NCI-H146 treated with DMSO at 0.1 percent for 48 hours (cell line): ENCODE measurements at regions not wholly inside any gene's neighbourhood (a gene's known extent, or its start where the extent isn't known, plus 50 kb on each side); places are given as distances from the start of the nearest gene placed in this dataset.

ENCODE experiments used
- DNase-seq: peaks from one replicate; lab custom pipeline; 2025; ENCODE audit not compliant: unreplicated experiment; lab: John Stamatoyannopoulos, UW

DNA sequence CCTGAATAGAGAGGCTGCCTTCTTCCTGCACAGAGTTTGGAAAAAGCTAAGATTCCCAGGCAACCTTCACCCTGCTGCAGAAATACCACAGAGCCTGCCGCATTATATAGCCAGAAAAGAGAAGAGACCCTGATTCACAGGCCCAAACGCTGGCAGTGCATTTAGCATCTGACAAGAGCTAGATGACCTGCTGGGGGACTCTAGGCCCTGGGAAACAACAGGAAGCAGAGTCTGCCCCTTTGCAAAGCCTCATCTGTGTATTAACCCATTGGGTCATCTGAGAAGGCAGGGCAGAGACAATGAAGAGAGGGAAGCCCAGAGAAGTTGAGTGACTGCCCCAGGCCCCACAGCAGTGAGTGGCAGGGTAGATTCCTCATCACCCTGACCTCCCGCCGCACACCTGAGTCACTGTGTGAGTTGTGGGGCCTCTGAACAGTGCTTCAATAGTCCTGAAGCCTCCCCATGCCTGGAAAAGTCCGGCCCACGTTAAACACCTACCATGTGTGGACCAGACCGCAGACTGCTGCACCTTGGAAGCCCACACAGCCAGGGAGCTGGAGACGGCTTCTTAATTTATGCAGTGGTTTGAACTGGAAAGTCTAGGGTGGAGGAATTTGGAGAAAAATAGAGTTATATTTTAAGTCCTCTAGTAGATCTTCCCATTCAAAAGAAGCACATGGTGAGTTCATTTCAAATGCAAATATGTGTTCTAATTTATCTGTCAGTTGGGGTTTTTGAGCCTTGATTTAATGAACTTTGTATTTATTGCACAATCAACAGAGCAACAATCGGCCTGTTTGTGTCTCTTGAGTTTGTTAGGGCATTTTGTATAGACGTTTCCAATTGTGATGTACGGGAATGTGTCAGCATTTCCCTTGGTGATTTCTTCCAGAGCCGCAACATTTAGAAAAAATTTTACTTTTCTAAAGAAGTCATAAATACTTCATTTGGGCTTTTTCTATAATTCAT is 80.4 kb upstream of the GPR26 start:
- DNase-seq, result no peak

DNA sequence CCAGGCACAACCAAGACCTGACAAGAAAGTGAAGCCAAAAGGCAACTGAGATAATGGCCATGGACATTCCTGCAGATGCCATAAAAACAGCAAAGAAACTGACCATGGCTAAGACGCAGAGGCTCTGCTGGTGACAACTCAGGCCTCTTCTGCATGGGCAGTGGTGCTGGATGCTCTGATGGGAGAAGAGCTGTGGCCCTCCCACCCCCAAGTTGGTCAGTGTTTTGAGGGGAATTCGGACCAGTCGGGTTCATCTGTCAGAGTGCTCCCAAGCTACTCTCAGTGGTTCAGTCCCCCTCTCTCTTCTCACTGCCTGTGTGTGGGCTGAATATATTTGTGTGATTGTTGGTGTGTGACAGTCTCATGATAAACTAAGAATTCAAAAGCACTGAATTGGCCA is 79.0 kb upstream of the GPR26 start:
- DNase-seq, result no peak

DNA sequence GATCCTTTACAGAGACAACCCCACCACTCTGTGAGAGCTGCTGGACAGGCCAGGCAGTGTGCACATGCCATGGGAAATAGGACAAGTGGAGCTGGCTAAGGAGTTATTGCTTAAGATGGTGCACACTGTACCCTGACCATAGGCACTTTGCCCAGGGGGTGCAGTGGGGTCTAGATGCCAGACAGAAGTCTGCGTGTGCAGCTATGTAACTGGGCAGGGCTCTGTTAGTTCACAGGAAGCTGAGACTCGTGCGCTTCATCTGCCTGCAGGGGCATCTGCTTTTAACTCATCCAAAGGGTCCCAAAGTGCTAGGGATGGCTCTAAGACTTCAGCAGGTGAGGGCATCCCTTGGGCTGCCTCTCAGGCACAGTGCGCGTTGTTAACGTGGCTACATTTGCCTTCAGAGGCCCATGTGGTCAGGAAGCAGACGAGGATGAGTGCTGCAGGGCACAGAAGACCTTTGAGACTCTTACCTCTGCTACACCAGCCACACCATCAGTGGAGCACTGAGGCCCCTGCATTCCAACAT is 77.7 kb upstream of the GPR26 start:
- DNase-seq, result no peak

DNA sequence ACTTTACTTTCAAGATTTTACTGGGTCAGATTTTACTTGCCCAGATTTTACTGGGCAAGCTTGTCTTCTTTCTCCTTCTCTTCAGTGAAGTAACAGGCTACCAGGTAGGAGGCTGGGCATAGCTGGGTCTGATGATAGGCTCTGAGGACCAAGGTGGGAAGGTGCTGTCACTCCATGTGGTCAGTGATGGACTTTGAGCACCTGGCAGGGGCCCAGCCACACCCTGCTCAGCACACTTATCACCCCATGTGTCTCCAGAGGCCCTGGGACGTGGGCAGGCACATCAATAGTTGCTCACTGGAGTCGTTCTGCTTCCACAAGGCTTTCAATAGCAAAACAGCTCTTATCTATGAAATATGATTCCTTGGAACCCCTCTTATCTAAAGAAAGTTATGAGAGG is 70.5 kb upstream of the GPR26 start:
- DNase-seq, result no peak

DNA sequence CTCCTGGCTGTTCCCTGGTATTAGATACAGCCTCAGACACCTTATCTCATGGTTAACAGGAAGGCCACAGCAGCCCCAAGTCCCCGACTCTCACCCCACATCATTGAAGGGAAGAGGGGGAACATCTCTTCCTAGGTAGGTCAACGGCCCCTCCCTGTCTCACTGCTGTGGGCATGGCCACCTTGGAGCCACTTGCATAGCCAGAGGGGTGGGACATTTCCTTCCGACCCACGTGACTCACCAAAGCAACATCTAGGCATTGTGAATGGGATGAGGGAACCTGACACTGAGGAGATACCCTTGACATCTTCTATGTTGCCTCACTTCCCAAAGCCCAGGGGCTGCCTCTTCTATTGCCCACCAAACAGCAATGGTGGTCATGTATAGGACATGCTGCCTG is 68.5 kb upstream of the GPR26 start:
- DNase-seq, result no peak

DNA sequence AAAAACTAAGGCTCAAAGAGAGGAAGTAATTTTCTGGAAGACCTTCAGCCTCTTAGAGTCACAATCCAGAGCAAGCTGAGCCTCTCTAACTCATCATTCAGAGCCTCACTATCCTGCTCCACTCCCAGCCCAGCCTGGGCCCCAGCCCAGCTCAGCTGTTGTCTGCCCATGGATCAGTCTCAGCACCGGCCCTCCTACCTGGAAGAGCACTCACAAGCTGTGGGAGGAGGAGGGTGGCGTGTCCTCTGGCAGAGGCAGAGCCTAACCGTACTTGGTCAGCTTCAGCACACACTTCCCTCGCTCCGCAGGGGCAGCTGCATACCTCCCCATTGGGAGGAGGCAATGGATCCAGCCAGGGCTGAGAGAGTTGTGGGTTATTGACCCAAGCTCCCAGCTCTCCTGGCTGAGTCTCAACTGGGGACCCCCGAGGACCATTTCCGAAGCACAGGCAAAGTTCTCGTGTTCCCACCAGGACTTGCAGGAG is 66.7 kb upstream of the GPR26 start:
- no peak for DNase-seq

DNA sequence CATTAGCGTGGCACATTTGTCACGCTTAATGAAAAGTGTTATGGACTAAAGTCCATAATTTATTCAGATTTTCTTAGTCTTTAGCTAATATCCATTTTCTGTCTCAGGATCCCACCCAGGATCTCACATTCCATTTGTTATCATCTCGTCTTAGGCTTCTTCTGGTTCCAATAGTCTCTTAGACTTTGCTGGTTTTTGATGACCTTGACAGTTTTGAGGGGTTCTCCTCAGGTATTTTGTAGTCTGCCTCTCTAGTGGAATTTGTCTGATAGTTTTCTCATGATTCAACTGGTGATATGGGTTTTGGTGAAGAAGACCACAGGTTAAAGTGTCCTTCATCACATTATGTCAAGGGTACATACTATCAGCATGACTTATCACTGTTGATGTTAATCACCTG is 66.0 kb upstream of the GPR26 start:
- DNase-seq, result no peak

DNA sequence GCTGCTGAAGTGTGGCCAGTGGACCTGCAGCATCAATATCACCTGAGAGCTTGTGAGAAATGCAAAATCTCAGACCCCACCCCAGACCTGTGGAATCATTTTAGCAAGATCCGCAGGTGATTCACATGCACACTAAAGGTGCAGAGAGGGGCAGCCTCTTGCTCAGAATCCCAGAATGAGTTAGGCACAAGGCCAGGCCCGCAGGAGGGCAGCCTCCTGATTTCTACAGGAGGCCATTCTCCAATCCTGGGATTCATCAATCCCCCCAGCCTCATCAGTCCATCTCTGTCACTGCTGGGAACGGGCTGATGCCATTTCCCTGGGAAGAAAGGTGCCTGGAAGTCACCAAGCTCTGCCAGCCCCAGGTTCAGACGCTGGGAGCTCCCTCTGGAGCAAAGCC is 63.0 kb upstream of the GPR26 start:
- DNase-seq, result no peak

DNA sequence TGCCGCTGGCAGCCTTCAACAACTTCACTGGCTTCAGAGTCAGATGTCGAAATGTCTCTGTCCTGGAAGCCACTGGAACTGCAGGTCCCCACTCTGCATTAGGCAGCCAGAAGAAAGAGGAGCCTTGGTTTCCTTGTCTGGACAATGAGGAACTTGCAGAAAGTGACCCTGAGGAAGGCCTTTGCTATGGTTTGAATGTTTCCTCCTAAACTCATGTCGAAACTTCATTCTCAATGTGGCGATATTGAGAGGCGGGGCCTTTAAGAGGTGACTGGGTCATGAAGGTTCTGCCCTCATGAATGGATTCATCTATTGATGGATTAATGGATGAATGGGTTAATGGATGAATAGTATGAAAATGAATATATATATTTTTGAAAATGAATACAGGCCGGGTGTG is 61.6 kb upstream of the GPR26 start:
- DNase-seq, result no peak

DNA sequence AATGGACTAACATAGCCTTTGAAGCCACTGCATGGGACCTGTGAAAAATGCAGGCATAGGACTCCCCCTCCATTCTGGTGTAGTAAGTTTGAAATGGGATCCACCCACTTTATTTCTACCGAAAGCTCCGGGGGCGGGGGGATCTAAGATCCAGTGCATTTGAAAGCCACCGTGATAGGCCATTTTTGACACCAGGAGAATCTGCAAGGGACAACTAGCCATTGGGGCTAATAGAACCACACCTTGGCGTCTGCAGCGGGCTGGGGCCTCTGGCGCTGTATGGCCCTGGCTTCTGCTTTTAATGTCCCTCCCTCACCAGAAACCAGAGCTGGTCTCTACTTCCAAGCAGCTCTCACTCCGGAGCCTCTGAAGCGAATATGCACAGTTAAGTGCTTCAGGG is 60.1 kb upstream of the GPR26 start:
- DNase-seq, result no peak

DNA sequence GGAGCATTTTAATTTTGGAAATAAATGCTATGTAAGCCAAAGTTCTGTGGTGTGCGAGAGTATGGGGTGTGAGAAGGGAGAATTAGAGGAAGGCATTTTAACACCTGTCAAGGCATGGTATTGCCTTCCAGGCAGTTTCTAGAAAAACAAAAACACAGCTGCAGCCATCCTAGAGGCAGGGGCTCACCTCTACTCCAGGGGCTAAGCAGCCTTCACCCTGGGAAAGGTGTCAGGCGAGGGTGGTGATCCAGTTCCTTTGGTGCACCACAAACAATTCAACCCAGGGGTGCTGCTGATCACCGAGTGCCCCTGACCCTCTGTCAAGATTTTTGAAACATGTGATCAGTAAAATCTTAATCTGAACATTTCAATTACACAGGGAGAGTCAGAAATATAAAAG is 59.2 kb upstream of the GPR26 start:
- no peak for DNase-seq

DNA sequence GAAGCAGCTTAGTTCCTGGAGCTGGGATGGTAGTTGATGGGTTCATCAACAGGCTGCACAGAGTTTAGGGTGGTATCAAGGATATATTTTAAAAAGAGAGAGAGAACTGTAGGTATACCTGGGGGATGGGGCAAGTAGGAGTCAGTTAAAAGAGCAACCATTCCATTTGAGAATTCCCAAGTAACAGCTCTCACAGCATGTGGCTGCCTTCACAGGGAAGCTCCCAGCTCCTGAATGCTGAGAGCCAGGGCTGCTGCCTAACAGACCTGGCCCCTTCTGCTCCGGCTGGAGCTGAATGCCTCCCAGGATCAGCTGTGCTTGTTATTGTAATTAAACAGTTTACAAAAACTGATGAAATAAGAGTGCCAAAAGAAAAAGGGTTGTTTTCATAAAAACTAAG is 58.8 kb upstream of the GPR26 start:
- DNase-seq, result no peak

DNA sequence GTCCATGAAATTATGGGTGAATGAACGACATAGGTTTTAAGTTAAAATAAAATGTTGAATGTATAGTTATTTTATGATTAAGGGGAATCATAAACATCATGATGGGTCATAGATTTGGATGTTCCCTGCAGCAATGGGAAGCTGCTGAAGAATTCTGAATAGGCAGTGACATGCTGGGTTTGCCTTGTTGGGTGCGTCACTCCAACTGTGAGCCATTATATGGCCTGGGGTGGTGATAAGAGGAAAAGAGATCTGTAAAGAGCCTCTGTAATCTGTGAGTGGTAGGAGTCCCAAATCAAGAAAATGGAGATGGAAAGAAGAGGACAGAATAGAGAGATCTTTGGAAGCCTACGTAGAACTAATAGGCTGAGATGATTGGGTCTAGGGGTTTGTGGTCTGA is 58.1 kb upstream of the GPR26 start:
- DNase-seq, result no peak

DNA sequence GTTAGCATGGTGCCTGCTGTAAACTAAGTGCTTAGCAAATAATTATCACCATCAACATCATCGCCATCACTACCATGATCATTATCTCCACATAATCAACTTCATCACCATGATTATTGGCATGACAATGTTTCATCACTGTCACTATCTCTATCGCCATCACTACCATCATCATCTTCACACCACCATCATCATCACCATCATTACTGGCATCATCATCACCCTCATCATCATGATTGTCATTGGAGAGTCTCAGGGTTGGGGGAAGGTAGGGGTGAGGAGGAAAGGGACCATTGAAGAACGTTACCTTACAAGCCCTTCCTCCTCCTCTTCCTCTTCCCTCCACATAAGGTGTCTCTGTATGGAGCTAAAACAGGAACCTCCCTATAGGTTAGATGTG is 54.9 kb upstream of the GPR26 start:
- no peak for DNase-seq

DNA sequence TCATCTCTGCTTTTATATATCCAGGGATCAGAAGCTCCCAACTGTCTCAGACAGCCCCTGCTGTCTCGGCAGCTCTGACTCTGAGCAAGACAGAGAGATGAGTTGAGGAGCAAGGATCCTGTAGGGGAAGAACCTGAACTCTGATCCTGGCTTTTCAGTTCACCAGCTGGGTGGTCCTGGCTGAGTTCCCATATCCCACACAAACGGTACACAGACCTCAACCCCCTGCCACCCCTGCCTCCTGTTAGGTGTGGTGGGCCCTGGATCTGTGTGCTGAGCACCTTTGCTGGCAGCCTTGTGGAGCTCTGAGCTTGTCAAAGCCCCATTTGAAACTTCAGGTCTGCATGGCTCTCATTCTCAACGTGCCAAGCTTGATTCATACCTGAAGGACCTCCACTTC is 54.3 kb upstream of the GPR26 start:
- DNase-seq, result no peak

DNA sequence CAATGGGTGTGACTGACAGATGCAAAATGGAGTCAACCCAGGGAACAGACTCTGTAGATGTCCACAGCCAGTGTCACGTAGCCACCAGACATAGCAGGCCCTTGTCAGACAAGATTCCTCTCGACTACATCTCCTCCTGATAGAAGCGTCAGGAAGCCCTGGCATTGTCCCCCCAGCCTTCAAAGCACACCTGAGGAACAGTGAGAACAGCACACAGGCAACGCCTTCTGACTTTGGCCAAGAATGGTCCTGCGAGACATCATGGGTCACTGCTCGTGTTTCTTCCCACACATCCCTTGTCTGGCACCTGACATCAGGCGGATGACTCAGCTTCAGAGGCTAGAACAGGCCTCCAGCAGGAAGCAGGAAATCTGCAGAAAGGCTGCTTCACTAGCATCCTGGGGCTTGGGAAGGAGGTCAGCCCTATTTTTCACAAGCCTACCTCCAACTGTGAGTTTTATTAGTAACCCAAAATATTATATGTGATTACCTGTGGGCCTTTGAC is 52.8 kb upstream of the GPR26 start:
- no peak for DNase-seq

DNA sequence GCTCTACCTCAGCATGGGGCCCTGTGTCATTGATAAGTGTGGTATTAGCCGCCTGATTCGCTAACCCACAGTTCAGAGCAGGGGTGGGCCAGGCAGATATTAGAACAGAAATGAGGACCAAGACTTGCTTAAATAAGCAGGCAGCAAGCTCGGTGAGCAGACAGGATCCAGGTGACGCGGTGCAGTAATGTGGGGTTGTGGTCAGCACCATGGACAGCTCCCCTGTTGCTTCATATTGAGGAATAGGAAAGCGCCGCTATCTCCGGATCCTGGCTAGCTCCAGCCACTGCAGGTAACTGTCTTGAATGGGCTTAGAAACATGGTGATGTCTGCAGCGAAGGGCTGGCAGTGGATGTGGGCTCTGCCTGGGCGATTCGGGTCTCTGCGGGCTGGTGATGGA is 51.3 kb upstream of the GPR26 start:
- no peak for DNase-seq
